ENCODE measurements at regions not wholly inside any gene's neighbourhood (a gene's known extent, or its start where the extent isn't known, plus 50 kb on each side); places are given as distances from the start of the nearest gene placed in this dataset.

DNA sequence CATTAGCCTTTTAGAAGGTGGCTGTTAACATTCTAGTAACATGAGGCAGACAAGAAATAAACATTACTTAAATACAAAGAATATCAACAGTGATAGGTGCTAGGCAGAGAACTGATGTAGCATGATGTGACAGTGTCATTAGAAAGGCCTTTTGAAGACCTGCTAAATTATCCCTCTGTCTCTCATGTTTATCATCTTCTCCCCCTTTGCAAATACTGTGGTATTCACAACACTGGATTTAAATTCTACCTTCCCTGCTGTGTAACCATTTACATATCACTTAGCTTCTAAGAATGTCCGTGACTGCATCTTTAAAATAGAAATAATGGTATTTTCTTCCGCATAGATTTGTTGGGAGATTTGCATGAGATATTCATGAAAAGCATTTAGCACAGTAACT lies 74.4 kb upstream of the CLEC14A start:
- TF ChIP-seq, protein P1, sequence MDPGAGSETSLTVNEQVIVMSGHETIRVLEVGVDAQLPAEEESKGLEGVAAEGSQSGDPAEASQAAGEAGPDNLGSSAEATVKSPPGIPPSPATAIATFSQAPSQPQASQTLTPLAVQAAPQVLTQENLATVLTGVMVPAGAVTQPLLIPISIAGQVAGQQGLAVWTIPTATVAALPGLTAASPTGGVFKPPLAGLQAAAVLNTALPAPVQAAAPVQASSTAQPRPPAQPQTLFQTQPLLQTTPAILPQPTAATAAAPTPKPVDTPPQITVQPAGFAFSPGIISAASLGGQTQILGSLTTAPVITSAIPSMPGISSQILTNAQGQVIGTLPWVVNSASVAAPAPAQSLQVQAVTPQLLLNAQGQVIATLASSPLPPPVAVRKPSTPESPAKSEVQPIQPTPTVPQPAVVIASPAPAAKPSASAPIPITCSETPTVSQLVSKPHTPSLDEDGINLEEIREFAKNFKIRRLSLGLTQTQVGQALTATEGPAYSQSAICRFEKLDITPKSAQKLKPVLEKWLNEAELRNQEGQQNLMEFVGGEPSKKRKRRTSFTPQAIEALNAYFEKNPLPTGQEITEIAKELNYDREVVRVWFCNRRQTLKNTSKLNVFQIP (CRISPR knock-in tag; IDR thresholded peaks at IDR 0.05; ENCODE audit: borderline replicate concordance, low read depth): no peak
- TF ChIP-seq CREB5 (CRISPR knock-in tag; IDR thresholded peaks at IDR 0.05; ENCODE audit: low read depth): no peak
- TF ChIP-seq SNAI2 (CRISPR knock-in tag; IDR thresholded peaks at IDR 0.05): no peak
- no peak for TF ChIP-seq TOX (CRISPR knock-in tag; IDR thresholded peaks at IDR 0.05; ENCODE audit: borderline replicate concordance)
- no peak for TF ChIP-seq ZFP3 (CRISPR knock-in tag; IDR thresholded peaks at IDR 0.05)
- ATAC-seq: no peak

DNA sequence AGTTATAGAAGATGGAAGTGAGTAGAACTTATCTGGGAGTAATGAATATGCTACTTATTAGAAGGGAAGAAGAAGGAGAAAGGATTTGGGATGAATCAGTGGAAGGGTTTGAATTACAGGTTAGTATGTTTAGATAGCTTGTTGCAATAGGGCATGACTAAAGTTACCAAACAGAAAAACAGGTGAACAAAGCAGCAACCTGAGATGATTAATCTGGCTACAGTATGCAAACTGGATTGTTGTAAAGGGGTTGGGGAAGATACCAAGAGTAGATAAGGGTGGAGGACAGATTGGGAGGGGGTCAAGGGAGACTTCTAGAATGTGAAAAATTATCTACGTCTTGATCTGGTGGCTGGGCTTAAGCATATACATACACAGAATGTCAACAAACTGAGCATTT lies 73.4 kb upstream of the CLEC14A start:
- TF ChIP-seq, protein P1 (CRISPR knock-in tag; IDR thresholded peaks at IDR 0.05; ENCODE audit: borderline replicate concordance, low read depth): no peak
- TF ChIP-seq PPARA (CRISPR knock-in tag; IDR thresholded peaks at IDR 0.05; ENCODE audit: borderline replicate concordance): no peak
- TF ChIP-seq RARB (CRISPR knock-in tag; IDR thresholded peaks at IDR 0.05): no peak
- no peak for TF ChIP-seq BACH2 (CRISPR knock-in tag; IDR thresholded peaks at IDR 0.05; ENCODE audit: borderline replicate concordance)
- no peak for TF ChIP-seq ZC3H10 (CRISPR knock-in tag; IDR thresholded peaks at IDR 0.05)
- ATAC-seq: no peak

GRCh38 chr14:38316922-38317321 lies 61.0 kb upstream of the CLEC14A start:
- no peak for ATAC-seq
- TF ChIP-seq, protein P1 (CRISPR knock-in tag; IDR thresholded peaks at IDR 0.05; ENCODE audit: borderline replicate concordance, low read depth): no peak
- TF ChIP-seq OSR1 (CRISPR knock-in tag; IDR thresholded peaks at IDR 0.05) (no peak), PPARA (CRISPR knock-in tag; IDR thresholded peaks at IDR 0.05; ENCODE audit: borderline replicate concordance) (no peak), ISL1 (CRISPR knock-in tag; IDR thresholded peaks at IDR 0.05) (no peak), RARB (CRISPR knock-in tag; IDR thresholded peaks at IDR 0.05) (no peak), GLIS3 (CRISPR knock-in tag; IDR thresholded peaks at IDR 0.05) (no peak), ZC3H10 (CRISPR knock-in tag; IDR thresholded peaks at IDR 0.05) (no peak), CSRNP3 (CRISPR knock-in tag; IDR thresholded peaks at IDR 0.05) (no peak), CREB5 (CRISPR knock-in tag; IDR thresholded peaks at IDR 0.05; ENCODE audit: low read depth) (no peak), CSDC2 (CRISPR knock-in tag; IDR thresholded peaks at IDR 0.05) (no peak), ZFP30 (CRISPR knock-in tag; IDR thresholded peaks at IDR 0.05) (no peak), ZNF70 (CRISPR knock-in tag; IDR thresholded peaks at IDR 0.05) (no peak), ARNTL (CRISPR knock-in tag; IDR thresholded peaks at IDR 0.05; ENCODE audit: borderline replicate concordance, low read depth) (no peak), ZFP3 (CRISPR knock-in tag; IDR thresholded peaks at IDR 0.05) (no peak), TCF4 (CRISPR knock-in tag; IDR thresholded peaks at IDR 0.05; ENCODE audit: borderline replicate concordance) (no peak), ZNF565 (CRISPR knock-in tag; conservative IDR thresholded peaks at IDR 0.05; ENCODE audit: low read depth) (no peak)
- TF ChIP-seq, protein P2, sequence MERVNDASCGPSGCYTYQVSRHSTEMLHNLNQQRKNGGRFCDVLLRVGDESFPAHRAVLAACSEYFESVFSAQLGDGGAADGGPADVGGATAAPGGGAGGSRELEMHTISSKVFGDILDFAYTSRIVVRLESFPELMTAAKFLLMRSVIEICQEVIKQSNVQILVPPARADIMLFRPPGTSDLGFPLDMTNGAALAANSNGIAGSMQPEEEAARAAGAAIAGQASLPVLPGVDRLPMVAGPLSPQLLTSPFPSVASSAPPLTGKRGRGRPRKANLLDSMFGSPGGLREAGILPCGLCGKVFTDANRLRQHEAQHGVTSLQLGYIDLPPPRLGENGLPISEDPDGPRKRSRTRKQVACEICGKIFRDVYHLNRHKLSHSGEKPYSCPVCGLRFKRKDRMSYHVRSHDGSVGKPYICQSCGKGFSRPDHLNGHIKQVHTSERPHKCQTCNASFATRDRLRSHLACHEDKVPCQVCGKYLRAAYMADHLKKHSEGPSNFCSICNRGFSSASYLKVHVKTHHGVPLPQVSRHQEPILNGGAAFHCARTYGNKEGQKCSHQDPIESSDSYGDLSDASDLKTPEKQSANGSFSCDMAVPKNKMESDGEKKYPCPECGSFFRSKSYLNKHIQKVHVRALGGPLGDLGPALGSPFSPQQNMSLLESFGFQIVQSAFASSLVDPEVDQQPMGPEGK (CRISPR knock-in tag; IDR thresholded peaks at IDR 0.05; ENCODE audit: borderline replicate concordance): no peak
- TF ChIP-seq, protein P3, sequence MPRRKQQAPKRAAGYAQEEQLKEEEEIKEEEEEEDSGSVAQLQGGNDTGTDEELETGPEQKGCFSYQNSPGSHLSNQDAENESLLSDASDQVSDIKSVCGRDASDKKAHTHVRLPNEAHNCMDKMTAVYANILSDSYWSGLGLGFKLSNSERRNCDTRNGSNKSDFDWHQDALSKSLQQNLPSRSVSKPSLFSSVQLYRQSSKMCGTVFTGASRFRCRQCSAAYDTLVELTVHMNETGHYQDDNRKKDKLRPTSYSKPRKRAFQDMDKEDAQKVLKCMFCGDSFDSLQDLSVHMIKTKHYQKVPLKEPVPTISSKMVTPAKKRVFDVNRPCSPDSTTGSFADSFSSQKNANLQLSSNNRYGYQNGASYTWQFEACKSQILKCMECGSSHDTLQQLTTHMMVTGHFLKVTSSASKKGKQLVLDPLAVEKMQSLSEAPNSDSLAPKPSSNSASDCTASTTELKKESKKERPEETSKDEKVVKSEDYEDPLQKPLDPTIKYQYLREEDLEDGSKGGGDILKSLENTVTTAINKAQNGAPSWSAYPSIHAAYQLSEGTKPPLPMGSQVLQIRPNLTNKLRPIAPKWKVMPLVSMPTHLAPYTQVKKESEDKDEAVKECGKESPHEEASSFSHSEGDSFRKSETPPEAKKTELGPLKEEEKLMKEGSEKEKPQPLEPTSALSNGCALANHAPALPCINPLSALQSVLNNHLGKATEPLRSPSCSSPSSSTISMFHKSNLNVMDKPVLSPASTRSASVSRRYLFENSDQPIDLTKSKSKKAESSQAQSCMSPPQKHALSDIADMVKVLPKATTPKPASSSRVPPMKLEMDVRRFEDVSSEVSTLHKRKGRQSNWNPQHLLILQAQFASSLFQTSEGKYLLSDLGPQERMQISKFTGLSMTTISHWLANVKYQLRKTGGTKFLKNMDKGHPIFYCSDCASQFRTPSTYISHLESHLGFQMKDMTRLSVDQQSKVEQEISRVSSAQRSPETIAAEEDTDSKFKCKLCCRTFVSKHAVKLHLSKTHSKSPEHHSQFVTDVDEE (CRISPR knock-in tag; IDR thresholded peaks at IDR 0.05): no peak

Data from SK-N-SH treated with all-trans-retinoic acid at 6 μM for 48 hours (cell line).